BLaER1 (cell line): ENCODE measurements at regions not wholly inside any gene's neighbourhood (a gene's known extent, or its start where the extent isn't known, plus 50 kb on each side); places are given as distances from the start of the nearest gene placed in this dataset.

Experiments
- H3K27ac ChIP-seq: shearing (Covaris generic); formaldehyde crosslinking; 2 replicates; pipeline ENCODE4 v1.8.1; 2022
- H3K27me3 ChIP-seq: shearing (Covaris generic); formaldehyde crosslinking; 2 replicates; pipeline ENCODE4 v1.8.1; 2022
- H3K36me3 ChIP-seq: shearing (Covaris generic); formaldehyde crosslinking; 2 replicates; pipeline ENCODE4 v1.8.1; 2022
- H3K4me1 ChIP-seq: shearing (Covaris generic); formaldehyde crosslinking; 2 replicates; pipeline ENCODE4 v1.8.1; 2022
- H3K4me2 ChIP-seq: shearing (Covaris generic); formaldehyde crosslinking; 2 replicates; pipeline ENCODE4 v1.8.1; 2022
- H3K4me3 ChIP-seq: shearing (Covaris generic); formaldehyde crosslinking; 2 replicates; pipeline ENCODE4 v1.8.1; 2022
- H3K9ac ChIP-seq: shearing (Covaris generic); formaldehyde crosslinking; 2 replicates; pipeline ENCODE4 v1.8.1; 2022
- H3K9me3 ChIP-seq: shearing (Covaris generic); formaldehyde crosslinking; 2 replicates; pipeline ENCODE4 v1.8.1; 2022
- H4K20me1 ChIP-seq: shearing (Covaris generic); formaldehyde crosslinking; 2 replicates; pipeline ENCODE4 v1.8.1; 2022
- Cebpa-rat ChIP-seq: shearing (Covaris generic); IDR thresholded peaks from 2 replicates; pipeline ENCODE4 v1.8.1; 2022

- Histone ChIP-seq H3K9ac (no peak overlapping the region), H3K9me3 (no peaks in the 10 kb centered on the region), H3K36me3 (no peaks in the 10 kb centered on the region), H3K27me3 (no peaks in the 10 kb centered on the region), H3K4me1 (no peaks in the 10 kb centered on the region), H3K4me2 (no peak overlapping the region), H3K4me3 (no peak overlapping the region), H4K20me1 (no peaks in the 10 kb centered on the region), H3K27ac (no peak overlapping the region)
- no peak for TF ChIP-seq Cebpa-rat
Observed at GRCh38 chr6:148082044-148082443, 260.6 kb upstream of the SASH1 start.

GRCh38 chr6:148082696-148083095, 259.9 kb upstream of the SASH1 start:
- no peaks in the 10 kb centered on the region for H3K27me3 ChIP-seq
- no peak overlapping the region for H3K9ac ChIP-seq
- H3K9me3 ChIP-seq = no peaks in the 10 kb centered on the region
- no peak overlapping the region for H3K4me2 ChIP-seq
- TF ChIP-seq Cebpa-rat = no peak
- no peaks in the 10 kb centered on the region for H4K20me1 ChIP-seq
- H3K27ac ChIP-seq = no peak overlapping the region
- no peaks in the 10 kb centered on the region for H3K4me1 ChIP-seq
- no peak overlapping the region for H3K4me3 ChIP-seq
- H3K36me3 ChIP-seq = no peaks in the 10 kb centered on the region

DNA sequence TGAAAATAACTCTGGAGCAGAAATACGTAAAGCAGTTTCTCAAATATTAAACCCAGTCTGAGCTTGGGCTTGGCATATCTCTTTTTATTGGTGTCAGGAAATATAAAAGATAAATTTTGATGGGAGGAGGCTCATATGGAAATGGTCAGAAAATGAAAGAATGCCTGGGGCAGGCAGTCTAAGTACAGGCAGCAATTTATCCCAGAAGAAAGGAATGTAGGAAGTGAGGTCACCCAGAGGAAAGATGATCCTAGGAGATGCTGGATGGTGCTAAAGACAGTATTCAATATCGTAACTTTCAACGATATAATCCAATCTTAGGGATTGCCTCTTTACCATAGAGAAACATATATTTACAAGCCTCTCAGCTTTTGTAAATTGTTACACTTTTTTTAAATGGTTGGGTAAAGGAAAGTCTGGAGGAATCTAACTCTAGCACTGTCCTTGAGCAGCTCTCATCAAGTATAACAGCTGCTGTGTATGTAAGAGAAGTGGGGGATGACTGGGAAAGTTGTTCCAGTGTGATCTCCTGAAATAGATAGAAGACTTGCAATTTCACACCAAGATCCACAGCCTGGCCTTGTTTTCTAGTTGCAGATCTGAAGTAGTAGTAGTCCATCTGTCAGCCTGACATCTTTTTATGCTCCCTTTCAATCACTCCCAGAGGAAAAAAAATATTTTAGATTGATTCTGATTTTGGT, 256.9 kb upstream of the SASH1 start:
- H3K4me2 ChIP-seq = no peak overlapping the region
- peaks cover 8% of the 10 kb centered on the region for H3K9me3 ChIP-seq
- H3K36me3 ChIP-seq = no peaks in the 10 kb centered on the region
- no peaks in the 10 kb centered on the region for H4K20me1 ChIP-seq
- no peak for TF ChIP-seq Cebpa-rat
- H3K27ac ChIP-seq = no peak overlapping the region
- no peaks in the 10 kb centered on the region for H3K27me3 ChIP-seq
- H3K4me1 ChIP-seq = no peaks in the 10 kb centered on the region
- H3K9ac ChIP-seq = no peak overlapping the region
- H3K4me3 ChIP-seq = no peak overlapping the region

DNA sequence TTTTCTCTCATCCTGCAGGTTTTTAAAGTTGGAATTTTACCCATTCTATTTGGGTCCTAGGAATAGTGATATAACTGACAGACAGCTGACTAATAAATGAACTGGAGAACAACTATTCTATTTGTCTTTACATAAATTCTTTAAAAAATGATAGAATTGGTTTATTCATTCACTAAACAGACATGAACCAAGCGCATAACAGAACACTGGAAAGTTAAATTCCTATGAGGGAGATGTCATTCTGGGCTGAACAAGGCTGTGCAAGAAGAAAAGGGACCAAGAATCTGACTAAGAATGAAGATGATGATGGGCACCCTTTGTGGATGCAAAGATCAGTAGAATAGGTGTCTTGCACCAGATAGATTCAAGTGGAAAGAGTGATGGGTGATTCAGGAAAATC, 256.3 kb upstream of the SASH1 start:
- no peaks in the 10 kb centered on the region for H3K27me3 ChIP-seq
- H3K4me3 ChIP-seq = no peak overlapping the region
- H3K9me3 ChIP-seq = peaks cover 14% of the 10 kb centered on the region
- no peak overlapping the region for H3K9ac ChIP-seq
- H3K4me2 ChIP-seq = no peak overlapping the region
- no peaks in the 10 kb centered on the region for H4K20me1 ChIP-seq
- no peaks in the 10 kb centered on the region for H3K36me3 ChIP-seq
- no peaks in the 10 kb centered on the region for H3K4me1 ChIP-seq
- no peak overlapping the region for H3K27ac ChIP-seq
- TF ChIP-seq Cebpa-rat = no peak

DNA sequence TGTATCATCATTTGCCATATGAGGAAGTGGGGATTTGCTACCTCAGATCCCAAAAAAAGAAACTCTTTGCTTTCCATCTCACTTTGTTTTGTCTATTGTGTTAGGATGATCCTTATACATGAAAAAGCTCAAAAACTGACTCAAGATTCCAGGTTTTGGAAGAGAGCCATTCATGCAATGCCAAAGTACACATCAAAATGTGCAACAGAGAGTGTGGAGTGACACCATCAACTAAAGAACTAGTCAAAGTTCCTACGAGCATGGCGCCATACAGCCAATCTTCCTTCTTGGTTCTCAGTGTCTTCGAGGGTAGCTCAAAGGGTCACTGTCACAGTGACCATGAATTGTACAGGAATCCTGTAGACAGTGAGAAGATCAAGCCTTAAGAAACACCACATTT, 255.8 kb upstream of the SASH1 start:
- H3K27ac ChIP-seq = no peak overlapping the region
- H3K9me3 ChIP-seq = peaks cover 16% of the 10 kb centered on the region
- H3K9ac ChIP-seq = no peak overlapping the region
- H4K20me1 ChIP-seq = no peaks in the 10 kb centered on the region
- H3K27me3 ChIP-seq = no peaks in the 10 kb centered on the region
- H3K36me3 ChIP-seq = no peaks in the 10 kb centered on the region
- no peaks in the 10 kb centered on the region for H3K4me1 ChIP-seq
- no peak for TF ChIP-seq Cebpa-rat
- no peak overlapping the region for H3K4me3 ChIP-seq
- H3K4me2 ChIP-seq = no peak overlapping the region

- no peak overlapping the region for H3K4me2 ChIP-seq
- H3K27me3 ChIP-seq = no peaks in the 10 kb centered on the region
- H3K4me1 ChIP-seq = no peaks in the 10 kb centered on the region
- H3K36me3 ChIP-seq = no peaks in the 10 kb centered on the region
- H4K20me1 ChIP-seq = no peaks in the 10 kb centered on the region
- no peak overlapping the region for H3K4me3 ChIP-seq
- no peak overlapping the region for H3K27ac ChIP-seq
- TF ChIP-seq Cebpa-rat = no peak
- no peak overlapping the region for H3K9ac ChIP-seq
- H3K9me3 ChIP-seq = peaks cover 16% of the 10 kb centered on the region
Observed at GRCh38 chr6:148087659-148088058, 255.0 kb upstream of the SASH1 start.

GRCh38 chr6:148090326-148090725, 252.3 kb upstream of the SASH1 start:
- H3K4me2 ChIP-seq = no peak overlapping the region
- H3K9ac ChIP-seq = no peak overlapping the region
- H3K36me3 ChIP-seq = no peaks in the 10 kb centered on the region
- no peaks in the 10 kb centered on the region for H3K27me3 ChIP-seq
- H3K4me1 ChIP-seq = no peaks in the 10 kb centered on the region
- no peak overlapping the region for H3K27ac ChIP-seq
- peaks cover 16% of the 10 kb centered on the region for H3K9me3 ChIP-seq
- H3K4me3 ChIP-seq = no peak overlapping the region
- no peak for TF ChIP-seq Cebpa-rat
- H4K20me1 ChIP-seq = no peaks in the 10 kb centered on the region

GRCh38 chr6:148091394-148091793, 251.2 kb upstream of the SASH1 start:
- no peak overlapping the region for H3K27ac ChIP-seq
- no peak for TF ChIP-seq Cebpa-rat

DNA sequence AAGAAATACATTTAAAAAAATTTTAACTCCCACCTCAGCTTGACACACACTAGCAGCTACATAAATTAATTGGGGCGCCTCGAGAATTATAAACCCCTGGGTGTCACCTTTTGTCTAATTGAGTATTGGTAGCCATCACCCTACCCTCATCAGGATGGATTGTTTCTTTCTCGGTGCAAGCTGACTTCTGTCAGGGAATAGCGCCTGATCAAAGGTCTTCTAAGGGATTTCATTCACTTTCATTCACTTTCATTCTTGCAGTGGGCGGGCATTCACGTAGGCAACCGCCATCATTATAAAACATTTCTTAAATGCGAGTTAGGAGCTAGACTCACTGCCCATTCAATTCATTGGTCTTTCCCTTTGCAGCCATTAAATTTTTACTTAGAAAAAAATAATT, 239.2 kb upstream of the SASH1 start:
- Histone ChIP-seq H4K20me1 (no peaks in the 10 kb centered on the region), H3K9ac (no peak overlapping the region), H3K4me3 (no peak overlapping the region), H3K9me3 (no peaks in the 10 kb centered on the region), H3K27me3 (no peaks in the 10 kb centered on the region), H3K36me3 (no peaks in the 10 kb centered on the region), H3K4me1 (peaks cover 9% of the 10 kb centered on the region), H3K4me2 (no peak overlapping the region), H3K27ac (no peak overlapping the region)
- TF ChIP-seq Cebpa-rat = no peak

More at GRCh38 chr6:148091394-148091793, 251.2 kb upstream of the SASH1 start:
- Histone ChIP-seq H4K20me1 (no peaks in the 10 kb centered on the region), H3K9me3 (peaks cover 16% of the 10 kb centered on the region), H3K9ac (no peak overlapping the region), H3K27me3 (no peaks in the 10 kb centered on the region), H3K36me3 (no peaks in the 10 kb centered on the region), H3K4me2 (no peak overlapping the region), H3K4me3 (no peak overlapping the region), H3K4me1 (no peaks in the 10 kb centered on the region)

- Histone ChIP-seq H3K9ac (no peak overlapping the region), H3K4me1 (peaks cover 9% of the 10 kb centered on the region), H3K36me3 (no peaks in the 10 kb centered on the region), H3K27me3 (no peaks in the 10 kb centered on the region), H4K20me1 (no peaks in the 10 kb centered on the region), H3K9me3 (no peaks in the 10 kb centered on the region), H3K4me3 (no peak overlapping the region), H3K4me2 (peak overlapping the region; percentile 11; the same call in 1 of the 2 replicates), H3K27ac (no peak overlapping the region)
- no peak for TF ChIP-seq Cebpa-rat
Observed at GRCh38 chr6:148104131-148104530, 238.5 kb upstream of the SASH1 start.

DNA sequence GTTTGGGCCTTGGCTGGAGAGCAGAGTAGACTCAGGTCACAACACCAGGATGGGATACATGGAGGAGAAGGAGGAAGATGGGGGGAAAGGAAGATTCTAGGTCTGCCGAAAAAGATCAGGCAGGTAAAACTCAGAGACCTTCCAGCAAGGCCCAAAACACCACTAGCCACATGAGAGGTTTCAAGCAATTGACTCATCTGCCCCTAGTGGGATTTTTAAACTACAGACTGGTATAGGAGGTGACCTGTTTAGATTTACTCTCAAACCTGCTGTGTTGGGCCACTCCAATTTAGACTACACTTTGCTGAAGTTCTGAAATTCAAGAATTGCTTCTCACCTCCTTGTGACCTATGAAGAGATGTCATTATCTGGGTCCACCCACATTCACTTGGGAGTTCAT, 236.9 kb upstream of the SASH1 start:
- Histone ChIP-seq H3K27me3 (no peaks in the 10 kb centered on the region), H4K20me1 (no peaks in the 10 kb centered on the region), H3K27ac (no peak overlapping the region), H3K9me3 (no peaks in the 10 kb centered on the region), H3K4me1 (peaks cover 9% of the 10 kb centered on the region), H3K9ac (no peak overlapping the region), H3K4me2 (no peak overlapping the region), H3K4me3 (no peak overlapping the region), H3K36me3 (no peaks in the 10 kb centered on the region)
- TF ChIP-seq Cebpa-rat = no peak
